ENCODE measurements at regions not wholly inside any gene's neighbourhood (a gene's known extent, or its start where the extent isn't known, plus 50 kb on each side); places are given as distances from the start of the nearest gene placed in this dataset.

DNA sequence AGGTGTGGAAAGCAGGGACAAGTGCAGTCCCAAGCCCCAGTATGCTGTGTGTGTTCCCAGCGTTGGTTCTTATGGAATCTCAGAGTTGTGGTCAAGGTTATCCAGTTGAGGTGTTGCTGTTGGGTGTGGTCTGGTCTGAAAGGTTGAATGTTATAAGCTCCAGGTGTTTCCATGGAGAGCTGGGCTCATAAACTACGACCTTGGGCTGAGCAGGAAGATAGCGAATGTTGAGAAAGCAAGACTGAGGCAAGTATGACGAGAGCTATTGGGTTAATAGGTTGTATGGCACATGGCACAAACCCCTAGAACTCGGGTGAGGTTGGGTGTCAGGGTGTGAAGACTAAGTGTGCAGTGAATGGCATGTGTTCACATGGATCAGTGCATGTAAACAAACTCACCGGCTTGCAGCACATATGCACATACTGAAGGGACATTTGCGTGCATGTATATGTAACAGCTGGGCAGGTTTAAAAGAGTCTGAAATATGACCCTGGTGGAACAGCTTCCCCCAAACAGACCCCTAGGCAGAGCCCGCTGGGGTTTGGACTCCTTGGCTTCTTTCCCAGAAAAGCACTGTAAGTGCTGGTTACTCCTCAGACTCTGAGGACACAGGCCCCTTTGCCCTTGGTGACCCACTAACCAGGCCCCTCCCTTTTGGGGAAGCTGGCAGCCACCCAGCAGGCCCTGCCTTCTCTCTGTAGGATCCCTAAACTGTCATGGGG lies 117.5 kb downstream of the NAV1 start:
- peak; percentile 65 for DNase-seq (ENCODE audit: low read depth)

DNA sequence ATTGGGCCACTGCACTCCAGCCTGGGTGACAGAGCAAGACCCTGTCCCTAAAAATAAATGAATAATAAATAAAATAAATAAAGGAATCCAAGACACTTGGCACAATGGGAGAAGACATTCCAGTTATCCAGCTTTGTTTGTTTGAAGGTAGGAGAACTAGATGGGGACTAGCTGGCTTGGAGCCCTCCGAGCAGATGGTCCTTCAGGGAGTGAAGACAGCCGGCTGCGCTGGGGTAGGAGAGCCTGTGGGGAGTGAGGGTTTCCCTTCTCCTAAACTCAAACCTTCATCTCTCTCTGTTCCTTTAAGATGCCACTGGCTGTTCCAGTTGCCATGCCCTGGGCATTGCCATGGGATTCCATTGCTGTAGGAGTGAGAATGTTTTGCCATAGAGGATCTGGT lies 120.6 kb downstream of the NAV1 start:
- no peak for DNase-seq (ENCODE audit: low read depth)

DNA sequence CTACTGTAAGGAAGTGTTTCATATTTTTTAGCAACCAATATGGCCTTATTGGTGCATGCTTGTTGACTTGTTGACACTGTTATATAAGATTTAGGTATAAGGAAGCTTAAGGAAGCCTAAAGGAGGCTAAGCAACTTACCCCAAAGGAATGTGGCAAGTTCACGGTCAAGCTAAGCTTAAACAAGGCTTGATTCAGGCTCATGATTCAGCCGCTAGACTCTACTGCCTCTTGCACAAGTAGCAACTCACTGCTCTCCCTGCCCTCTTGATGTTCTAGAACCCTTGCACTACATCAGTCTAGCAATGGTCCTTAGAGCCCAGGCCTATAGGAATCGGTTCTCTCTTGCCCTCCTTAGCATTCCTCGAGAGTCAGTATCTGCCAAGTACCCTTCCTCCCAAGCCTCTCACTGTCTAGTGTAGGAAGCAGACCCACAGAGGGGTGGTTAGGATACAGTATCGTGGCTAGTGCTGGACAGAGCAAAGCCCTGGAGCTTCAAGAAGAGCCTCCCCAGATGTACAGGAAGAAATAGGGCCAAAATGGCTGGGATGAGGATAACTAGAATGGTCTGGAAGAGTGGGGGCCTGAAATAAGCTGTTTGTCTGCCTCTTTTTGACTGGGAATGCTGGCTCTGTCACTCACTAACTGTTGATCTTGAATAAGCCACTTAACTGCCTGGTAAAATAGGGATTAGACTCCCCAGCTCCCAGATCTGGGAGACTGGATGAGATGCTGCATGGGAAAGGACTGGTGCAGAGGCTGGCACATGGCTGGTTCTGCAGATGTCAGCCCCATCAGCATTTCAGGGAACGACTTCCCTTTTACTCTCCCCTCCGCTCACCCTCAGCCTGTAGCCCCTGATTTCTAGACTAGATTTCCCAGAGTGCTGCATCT lies 122.2 kb downstream of the NAV1 start:
- DNase-seq (ENCODE audit: low read depth), result peak; percentile 34

DNA sequence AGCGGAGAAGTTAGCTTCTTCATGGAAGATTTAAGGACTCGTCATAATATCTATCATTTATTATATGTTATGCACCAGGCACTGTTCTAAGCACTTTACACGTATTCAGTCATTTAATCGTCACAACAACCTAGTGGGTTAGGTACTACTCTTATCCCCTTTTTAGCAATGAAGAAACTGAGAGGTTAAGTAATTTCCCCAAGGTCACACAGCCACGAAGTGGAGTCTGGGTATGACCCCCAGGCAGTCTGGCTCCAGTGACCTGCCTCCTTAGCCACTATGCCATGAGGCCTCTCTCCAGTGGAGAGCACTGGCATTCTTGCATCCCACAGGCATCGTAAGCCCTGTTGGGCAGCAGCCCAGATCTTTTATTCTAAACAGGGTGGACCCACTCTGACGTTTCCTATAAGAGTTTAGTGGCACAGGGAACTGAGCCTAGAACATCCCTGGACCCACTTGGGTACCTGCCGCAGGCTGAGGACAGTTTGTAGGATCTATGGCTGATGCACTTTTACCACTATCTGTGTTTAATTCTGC lies 123.0 kb downstream of the NAV1 start:
- no peak for DNase-seq (ENCODE audit: low read depth)

DNA sequence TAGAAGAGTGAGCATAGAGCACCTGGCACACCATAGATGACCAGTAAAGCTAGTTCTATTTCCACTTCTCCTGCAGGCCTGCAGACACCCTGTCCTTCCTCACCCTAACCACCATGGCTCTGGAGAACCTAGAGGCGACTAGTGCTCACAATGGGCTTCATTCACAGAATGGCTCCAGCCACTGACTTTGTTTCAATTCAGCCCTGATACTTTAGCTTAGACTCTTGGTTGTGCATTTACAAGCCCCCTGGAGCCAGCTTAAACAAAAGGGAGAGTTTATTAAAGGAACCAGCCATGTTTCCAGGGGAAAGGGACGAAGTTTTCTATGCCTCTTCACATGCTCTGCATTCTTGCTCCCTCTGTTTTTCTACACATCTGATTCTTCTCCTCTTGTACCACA lies 123.7 kb downstream of the NAV1 start:
- no peak for DNase-seq (ENCODE audit: low read depth)

DNA sequence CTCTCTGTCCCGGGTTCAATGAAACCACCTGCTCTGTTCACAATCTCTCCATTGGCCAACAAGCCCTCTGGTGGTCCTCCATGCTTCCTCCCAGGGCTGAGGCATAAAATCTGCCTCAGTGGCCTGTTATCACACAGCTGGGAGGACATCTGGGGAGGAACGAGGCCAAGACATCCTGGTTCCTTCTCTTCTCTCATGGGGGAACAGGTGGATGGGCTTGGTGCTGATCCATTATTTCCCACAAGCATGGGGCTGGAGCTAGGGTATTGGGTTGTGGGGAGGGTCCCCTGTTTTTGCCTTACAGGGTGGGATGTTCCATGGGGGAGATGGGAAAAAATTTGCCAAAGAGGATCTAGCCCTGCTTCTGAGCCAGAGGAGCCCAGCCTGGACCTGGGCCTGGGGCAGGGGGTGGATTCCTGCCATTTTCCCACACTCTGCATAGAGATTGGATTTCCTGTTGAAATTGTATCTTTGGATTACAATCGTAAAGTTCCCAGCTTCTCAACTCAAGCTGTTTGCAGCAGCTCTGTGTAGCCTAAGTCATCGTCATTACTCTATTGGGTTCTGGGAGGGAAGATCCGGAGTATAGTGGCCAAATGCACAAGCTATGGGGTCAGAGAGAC lies 124.7 kb downstream of the NAV1 start:
- DNase-seq (ENCODE audit: low read depth), result no peak

DNA sequence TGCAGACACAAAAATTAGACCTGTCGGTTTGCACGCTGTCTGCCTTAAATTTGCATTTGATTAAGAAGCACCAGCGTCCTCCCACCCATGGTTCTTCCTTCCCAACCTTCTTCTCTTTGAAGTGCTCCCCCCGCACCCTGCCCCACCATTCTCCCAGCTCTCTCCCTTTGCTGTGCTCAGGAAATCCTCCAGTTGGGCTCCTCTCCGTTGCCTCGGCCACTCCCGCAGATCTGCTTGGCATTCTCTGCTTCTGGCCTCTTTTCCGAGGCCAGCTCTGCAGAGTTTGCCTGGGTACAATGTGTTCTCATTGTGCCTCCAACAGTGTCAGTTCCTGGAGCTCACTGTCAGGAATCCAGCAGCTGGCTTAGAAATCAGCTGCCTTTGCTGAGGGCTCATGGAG lies 126.1 kb downstream of the NAV1 start:
- no peak for DNase-seq (ENCODE audit: low read depth)

DNA sequence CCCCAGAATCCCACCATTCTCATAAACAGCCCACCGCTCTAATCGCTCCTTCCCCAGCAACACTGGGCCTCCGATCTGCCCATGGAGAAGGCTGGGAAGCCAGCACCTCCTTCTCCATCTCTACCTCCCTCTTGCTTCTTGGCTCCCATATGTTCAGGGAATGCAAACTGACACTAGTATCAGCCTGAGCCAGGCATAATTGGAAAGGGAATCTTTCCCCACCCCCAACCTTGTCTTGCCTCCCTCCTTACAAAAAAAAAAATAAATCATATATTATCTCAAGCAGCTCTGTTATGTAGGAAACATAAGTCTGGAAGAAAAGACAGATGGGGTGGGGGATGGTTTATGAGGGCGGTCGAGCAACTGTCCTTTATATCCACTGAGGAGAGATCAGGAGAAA lies 127.2 kb downstream of the NAV1 start:
- DNase-seq (ENCODE audit: low read depth), result no peak

DNA sequence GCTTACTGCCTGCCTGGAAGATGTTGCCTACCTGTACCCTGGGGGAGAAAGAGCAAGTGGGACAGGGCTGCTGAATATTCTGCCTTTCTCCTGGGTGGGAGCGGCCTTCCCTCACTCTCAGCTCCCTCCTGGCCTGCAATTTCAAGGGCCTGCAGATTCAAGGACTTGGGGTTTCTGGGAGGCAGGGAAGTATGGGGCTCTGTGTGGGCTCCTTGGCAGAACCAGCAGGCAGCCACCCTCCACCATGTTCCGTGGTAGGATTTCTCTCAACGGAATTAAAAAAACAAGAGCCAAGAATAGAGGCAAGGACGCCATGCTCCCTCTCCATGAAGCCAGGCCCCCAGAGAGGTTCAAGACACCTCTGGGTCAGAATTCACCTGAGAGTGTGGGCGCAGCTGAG lies 127.7 kb downstream of the NAV1 start:
- DNase-seq (ENCODE audit: low read depth), result no peak

DNA sequence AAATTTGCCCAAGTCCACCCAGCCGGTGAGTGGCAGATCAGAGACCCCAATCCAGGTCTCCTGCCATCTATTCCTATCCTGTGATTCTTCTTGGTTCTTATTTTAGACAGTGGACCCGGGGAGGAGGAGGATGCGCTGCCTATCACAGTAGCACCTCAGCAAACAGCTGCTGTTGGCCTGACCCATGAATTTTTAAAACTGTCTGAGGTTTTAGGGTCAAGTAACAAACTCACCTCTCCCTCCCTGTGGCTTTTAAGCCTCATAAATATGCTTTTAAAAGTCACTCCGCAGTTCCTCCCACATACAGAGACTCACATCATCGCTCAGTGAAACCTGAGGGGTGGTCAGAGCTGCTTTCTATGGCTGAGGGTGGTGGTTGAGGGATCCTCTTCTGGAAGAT lies 128.6 kb downstream of the NAV1 start:
- no peak for DNase-seq (ENCODE audit: low read depth)

DNA sequence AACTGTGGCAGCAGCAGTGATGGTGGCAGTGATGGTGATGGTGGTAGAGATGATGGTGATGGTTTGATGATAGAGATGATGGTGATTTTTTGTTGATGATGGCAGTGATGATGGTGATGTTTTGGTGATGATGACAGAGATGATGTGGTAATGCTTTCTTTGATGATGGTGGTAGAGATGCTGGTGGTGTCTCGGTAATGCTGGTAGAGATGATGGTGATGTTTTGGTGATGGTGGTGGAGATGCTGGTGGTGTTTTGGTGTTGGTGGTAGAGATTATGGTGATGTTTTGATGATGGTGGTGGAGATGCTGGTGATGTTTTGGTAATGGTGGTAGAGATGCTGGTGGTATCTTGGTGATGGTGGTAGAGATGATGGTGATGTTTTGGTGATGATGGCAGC lies 131.6 kb downstream of the NAV1 start:
- DNase-seq (ENCODE audit: low read depth), result no peak

DNA sequence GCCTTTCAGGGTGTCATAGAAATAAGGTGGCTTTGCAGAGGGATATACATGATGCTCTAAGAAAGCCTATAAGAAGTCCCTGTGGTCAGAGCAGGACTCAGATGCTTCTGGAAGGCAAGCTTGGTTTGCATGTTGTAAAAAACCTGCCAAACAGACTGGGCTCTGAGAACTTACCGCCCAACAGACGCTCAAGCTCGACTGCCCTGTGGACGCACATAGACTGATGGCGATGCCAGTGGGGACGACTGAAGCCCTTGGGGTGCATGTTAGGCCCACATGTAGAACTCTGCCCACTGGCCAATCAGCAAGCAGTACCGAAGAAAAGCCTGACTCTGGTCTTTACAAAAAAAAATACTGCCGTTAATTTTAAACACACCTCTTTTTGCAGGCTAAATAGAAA lies 133.8 kb downstream of the NAV1 start:
- no peak for DNase-seq (ENCODE audit: low read depth)

DNA sequence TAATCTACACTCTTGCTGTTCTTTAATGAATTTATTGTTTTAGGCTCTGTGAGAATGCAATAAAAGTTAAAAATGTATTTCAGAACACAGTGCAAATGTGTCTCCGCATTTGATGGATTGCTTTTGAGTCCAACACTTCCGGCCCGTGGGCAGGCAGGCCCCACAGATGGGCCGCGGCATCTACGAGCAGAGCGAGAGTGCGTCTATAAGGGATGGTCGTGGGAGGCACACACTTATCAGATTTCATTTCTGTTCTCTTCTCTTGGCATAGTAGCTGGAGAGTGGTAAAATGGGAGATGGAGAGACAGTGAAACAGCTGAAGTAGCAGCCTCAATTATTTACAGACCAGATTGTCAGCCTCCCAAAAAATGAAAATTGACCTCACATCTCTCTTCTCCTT lies 134.2 kb downstream of the NAV1 start:
- no peak for DNase-seq (ENCODE audit: low read depth)

DNA sequence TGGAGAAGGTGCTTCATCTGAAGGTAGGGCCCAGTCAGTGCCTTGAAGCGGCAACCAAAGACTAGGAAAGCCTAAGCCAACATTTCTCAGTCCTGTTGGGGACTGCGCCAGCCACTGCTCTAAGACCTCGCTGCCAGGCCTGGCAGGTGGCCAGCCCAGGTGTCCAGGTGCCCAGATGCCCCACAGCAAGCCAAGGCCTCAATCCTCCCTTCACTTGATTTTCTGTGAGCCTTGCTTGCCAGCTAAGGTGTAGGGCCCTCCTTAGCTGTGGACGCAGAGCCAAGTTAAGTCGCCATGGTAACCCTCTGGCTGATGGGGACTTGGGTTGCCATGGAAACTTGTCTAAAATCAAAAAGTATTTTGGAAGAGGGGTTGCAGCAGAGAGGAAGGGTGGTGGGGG lies 135.0 kb downstream of the NAV1 start:
- no peak for DNase-seq (ENCODE audit: low read depth)

DNA sequence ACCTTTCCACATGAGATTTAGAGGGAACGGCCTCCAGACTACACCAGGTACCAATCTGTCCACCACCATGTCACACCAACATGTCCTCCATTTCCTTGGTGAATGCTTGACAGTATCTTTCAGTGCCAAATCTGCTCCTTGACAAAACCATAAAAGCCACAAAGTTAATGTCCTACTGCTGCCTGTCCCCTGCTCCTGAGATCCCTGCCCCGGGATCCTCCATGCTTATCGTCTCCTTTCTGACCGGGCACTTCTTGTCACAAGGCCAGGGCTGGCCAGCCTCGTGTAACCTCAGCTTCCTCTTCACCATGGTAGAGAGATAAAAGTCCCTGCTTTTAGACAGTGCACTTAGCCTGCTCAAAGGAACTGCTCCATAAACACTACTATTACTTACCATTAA lies 136.2 kb downstream of the NAV1 start:
- peak; percentile 46 for DNase-seq (ENCODE audit: low read depth)

DNA sequence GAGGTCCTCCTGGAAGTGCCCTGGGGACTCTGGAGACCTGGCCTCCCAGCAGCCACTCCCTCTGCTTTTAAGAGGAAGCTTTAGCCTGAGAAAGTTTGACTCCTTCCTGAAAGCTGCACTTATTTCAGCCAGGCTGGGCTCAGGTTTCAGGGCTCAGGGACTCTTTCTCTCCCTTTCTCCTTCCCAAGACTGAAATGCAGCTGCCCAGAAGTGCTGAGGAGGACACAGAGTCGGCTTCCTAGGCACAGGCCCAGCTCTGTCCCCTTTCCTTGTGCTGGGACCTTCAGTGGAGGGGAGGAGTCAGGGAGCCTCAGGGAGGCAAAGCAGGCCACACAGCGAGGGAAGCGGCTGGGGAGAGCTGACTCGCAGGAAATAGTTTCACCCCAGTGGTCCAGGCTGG lies 137.3 kb downstream of the NAV1 start:
- DNase-seq (ENCODE audit: low read depth), result peak; percentile 82

DNA sequence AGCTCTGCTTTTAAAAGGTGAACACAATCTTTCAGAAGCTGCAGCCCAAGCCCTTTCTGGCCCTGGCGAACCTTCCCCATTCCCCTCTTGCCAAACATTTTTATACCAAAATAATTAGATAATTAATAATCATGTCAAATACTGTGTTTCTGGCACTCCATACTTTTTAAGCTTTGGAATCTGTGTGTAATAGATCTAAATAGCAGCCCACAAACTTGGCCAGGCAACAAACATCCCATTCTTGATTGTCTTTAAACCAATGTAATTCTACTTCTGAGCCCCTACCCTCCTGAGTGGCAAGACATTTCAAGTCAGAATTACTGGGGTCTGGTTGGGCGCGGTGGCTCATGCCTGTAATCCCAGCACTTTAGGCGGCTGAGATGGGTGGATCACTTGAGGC lies 137.7 kb downstream of the NAV1 start:
- no peak for DNase-seq (ENCODE audit: low read depth)

DNA sequence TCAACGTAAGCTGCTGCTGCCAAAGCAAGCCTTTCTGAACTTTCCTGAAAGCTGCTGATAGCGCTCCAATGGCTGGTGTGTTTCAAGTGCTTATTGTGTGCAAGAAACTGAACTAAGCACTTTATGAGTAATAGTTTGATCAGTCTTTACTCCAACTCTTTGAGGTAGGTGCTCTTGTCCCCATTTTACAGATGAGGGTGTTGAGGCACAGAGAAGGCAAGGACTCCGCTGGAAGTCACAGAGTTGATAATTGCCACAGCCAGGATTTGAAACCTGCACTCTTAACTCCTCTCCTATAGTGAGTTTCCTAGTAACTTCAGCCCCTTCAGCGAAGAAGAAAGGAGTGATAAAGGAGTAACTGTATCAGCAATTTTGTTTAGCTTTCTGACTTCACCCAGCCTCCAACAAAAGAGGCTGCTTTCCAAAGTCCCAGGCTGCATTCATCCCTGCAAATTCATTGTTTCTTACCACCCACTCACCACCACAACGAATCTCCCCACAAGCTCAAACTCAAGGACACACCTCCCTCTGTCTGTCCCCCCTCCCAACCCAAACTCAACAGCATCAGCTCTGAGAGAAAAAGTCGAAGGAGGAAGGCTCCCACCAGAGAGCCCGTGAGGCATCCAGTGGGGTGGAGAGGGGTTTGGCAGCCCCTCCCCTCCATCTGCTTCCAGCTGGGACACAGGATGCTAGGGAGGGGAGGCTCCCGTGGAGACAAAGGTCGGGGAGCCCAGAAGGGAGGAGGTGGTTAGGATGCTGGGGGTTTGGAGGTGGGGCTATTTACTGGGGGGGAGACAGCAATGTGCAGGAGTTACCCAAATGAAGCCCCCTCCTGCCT lies 139.6 kb downstream of the NAV1 start:
- DNase-seq (ENCODE audit: low read depth), result no peak

DNA sequence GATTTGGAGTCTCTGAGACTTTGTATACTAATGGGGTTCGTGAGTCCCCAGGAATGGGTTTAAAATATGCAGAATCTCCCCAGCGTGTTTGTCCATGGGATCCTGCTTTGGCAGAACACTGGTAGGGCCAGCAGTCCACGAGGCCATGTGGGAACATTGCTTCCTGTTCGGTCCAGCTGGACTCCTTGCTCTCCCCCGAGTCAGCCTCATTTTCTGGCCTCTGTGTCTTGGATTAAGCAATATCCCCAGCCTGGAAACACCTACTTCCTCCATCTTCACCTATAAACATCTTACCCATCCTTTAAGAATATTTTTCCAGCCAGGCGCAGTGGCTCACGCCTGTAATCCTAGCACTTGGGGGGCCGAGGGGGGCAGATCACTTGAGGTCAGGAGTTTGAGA lies 142.4 kb downstream of the NAV1 start:
- no peak for DNase-seq (ENCODE audit: low read depth)

DNA sequence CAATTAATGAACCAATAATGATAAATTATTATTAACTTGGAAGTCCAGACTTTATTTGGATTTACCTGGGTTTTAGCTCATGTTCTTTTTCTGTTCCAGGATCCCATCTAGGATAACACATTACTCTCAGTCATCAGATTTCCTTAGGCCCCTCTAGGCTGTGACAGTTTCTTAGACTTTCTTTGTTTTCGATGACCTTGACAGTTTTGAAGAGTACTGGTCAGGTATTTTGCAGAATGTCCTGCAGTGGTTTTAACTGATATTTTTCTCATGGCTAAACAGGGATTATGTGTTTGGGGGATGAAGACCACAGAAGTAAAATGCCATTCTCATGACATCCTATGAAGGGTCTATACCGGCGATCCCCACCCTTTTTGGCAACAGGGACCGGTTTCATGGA lies 144.0 kb downstream of the NAV1 start:
- DNase-seq (ENCODE audit: low read depth), result no peak

DNA sequence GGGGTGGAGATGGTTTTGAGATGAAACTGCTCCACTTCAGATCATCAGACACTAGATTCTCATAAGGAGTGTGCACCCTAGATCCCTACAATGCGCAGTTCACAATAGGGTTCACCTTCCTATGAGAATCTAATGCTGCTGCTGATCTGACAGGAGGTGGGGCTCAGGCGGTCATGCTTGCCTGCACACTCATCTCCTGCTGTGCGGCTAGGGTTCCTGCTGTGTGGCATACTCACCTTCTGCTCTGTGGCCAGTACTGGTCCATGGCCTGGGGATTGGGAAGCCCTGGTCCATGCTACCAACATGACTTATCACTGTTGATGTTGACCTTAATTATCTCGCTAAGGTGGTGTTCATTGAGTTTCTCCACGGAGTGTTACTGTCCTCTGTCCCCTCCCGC lies 144.5 kb downstream of the NAV1 start:
- DNase-seq (ENCODE audit: low read depth), result no peak

DNA sequence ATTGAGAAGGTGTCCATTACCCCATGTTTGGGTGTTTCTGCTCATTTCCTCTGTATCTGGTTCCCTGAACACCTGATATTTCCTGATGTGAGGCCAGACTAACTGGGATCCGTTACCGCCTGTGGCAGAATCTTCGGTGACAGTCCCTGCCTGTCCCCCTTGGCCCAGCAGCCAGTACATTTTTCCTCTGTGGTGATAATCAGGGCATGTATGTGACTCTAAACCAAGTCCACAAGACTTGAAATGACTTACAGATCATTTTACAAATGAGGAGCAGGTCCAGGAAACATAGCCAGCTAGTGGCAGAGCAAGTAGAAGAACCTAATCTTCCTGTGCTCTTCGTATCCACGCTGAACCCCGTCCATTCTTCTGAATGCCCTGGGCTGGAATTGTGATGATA lies 143.5 kb upstream of the IPO9 start:
- DNase-seq (ENCODE audit: low read depth), result no peak
